Right lobe of liver (tissue), 4 donors: ENCODE measurements at regions not wholly inside any gene's neighbourhood (a gene's known extent, or its start where the extent isn't known, plus 50 kb on each side); places are given as distances from the start of the nearest gene placed in this dataset.

Experiments used
- POLR2A ChIP-seq: fragments of 450-650 bp; IDR thresholded peaks from one replicate; pipeline ENCODE4 v1.6.1; 2017; ENCODE audit warnings: antibody characterized with exemption, mild to moderate bottlenecking
- TF ChIP-seq, protein P1 (sequence below), 4 donors: fragments of 200-600 bp in 3 of 4; fragments of 450-650 bp in 1 of 4; IDR thresholded peaks; one replicate each; pipeline versions ENCODE4 v1.5.1 to v1.8.0; 2016 to 2022; ENCODE audit warnings: antibody characterized with exemption in 4 of 4, mild to moderate bottlenecking in 2 of 4
- donor health status: DM: no; HTN: no; CAD: no.
- donor health status: DM: no; HTN: no; CAD: no.
- donor health status: DM: no; HTN: yes; CAD: no.

- TF ChIP-seq POLR2A: no peak
- TF ChIP-seq, protein P1, sequence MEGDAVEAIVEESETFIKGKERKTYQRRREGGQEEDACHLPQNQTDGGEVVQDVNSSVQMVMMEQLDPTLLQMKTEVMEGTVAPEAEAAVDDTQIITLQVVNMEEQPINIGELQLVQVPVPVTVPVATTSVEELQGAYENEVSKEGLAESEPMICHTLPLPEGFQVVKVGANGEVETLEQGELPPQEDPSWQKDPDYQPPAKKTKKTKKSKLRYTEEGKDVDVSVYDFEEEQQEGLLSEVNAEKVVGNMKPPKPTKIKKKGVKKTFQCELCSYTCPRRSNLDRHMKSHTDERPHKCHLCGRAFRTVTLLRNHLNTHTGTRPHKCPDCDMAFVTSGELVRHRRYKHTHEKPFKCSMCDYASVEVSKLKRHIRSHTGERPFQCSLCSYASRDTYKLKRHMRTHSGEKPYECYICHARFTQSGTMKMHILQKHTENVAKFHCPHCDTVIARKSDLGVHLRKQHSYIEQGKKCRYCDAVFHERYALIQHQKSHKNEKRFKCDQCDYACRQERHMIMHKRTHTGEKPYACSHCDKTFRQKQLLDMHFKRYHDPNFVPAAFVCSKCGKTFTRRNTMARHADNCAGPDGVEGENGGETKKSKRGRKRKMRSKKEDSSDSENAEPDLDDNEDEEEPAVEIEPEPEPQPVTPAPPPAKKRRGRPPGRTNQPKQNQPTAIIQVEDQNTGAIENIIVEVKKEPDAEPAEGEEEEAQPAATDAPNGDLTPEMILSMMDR (IDR thresholded peaks at IDR 0.05): no peak
Observed at GRCh38 chr6:166228839-166229528, 61.3 kb upstream of the TBXT start.
